BLaER1 (cell line): ENCODE measurements at regions not wholly inside any gene's neighbourhood (a gene's known extent, or its start where the extent isn't known, plus 50 kb on each side); places are given as distances from the start of the nearest gene placed in this dataset.
"Not testable (repeated sequence)": the region's sequence is repeated elsewhere in the genome, so short reads cannot be mapped to it uniquely, and the experiment has no call there.

Experiments used
- H3K27ac ChIP-seq: shearing (Covaris generic); formaldehyde crosslinking; 2 replicates; pipeline ENCODE4 v1.8.1; 2022
- H3K27me3 ChIP-seq: shearing (Covaris generic); formaldehyde crosslinking; 2 replicates; pipeline ENCODE4 v1.8.1; 2022
- H3K36me3 ChIP-seq: shearing (Covaris generic); formaldehyde crosslinking; 2 replicates; pipeline ENCODE4 v1.8.1; 2022
- H3K4me1 ChIP-seq: shearing (Covaris generic); formaldehyde crosslinking; 2 replicates; pipeline ENCODE4 v1.8.1; 2022
- H3K4me2 ChIP-seq: shearing (Covaris generic); formaldehyde crosslinking; 2 replicates; pipeline ENCODE4 v1.8.1; 2022
- H3K4me3 ChIP-seq: shearing (Covaris generic); formaldehyde crosslinking; 2 replicates; pipeline ENCODE4 v1.8.1; 2022
- H3K9ac ChIP-seq: shearing (Covaris generic); formaldehyde crosslinking; 2 replicates; pipeline ENCODE4 v1.8.1; 2022
- H3K9me3 ChIP-seq: shearing (Covaris generic); formaldehyde crosslinking; 2 replicates; pipeline ENCODE4 v1.8.1; 2022
- H4K20me1 ChIP-seq: shearing (Covaris generic); formaldehyde crosslinking; 2 replicates; pipeline ENCODE4 v1.8.1; 2022
- Cebpa-rat ChIP-seq: shearing (Covaris generic); IDR thresholded peaks from 2 replicates; pipeline ENCODE4 v1.8.1; 2022

GRCh38 chr11:12585861-12586260, 88.4 kb upstream of the TEAD1 start:
- Histone ChIP-seq H3K27me3 (no peaks in the 10 kb centered on the region), H3K9ac (no peak overlapping the region), H3K4me1 (no peaks in the 10 kb centered on the region), H3K9me3 (no peaks in the 10 kb centered on the region), H4K20me1 (no peaks in the 10 kb centered on the region), H3K27ac (no peak overlapping the region), H3K36me3 (no peaks in the 10 kb centered on the region), H3K4me3 (no peak overlapping the region), H3K4me2 (no peak overlapping the region)
- TF ChIP-seq Cebpa-rat = no peak

DNA sequence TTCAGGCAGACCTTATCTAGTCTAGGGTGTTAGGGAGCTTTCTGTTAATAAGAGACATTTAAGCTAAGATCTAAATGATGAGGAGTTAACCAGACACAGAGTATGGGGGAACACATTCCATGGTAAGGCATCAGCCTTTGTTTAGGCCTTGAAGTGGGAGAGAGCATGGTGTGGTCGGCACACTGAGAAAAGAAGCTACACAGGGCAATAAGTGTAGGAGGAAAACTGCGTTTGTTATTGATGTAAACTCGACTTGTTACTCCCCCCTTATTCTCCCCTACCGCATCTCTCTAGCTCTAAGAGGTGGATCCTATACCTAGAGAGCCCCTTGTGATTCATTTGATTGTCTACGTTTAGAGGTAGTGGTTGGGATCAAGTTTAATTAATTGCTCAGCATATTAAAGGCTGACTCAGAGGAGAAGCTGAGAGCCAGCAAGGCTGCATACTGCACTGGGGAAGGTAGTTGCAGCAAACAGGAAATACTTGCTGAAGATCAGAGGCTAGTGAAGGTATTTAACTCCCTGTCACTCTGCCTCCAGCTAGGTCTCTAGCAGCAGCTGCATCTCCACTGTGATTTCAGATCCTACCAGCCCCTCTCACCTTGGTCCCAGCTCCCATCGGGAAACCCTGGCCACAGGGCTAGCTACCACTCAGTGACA, 86.8 kb upstream of the TEAD1 start:
- no peaks in the 10 kb centered on the region for H3K9me3 ChIP-seq
- H3K36me3 ChIP-seq = no peaks in the 10 kb centered on the region
- H3K4me1 ChIP-seq = no peaks in the 10 kb centered on the region
- H3K27ac ChIP-seq = no peak overlapping the region
- H3K4me2 ChIP-seq = no peak overlapping the region
- no peak overlapping the region for H3K4me3 ChIP-seq
- no peak overlapping the region for H3K9ac ChIP-seq
- TF ChIP-seq Cebpa-rat = no peak
- no peaks in the 10 kb centered on the region for H3K27me3 ChIP-seq
- H4K20me1 ChIP-seq = no peaks in the 10 kb centered on the region

GRCh38 chr11:12591706-12592105, 82.5 kb upstream of the TEAD1 start:
- Histone ChIP-seq H3K27ac (no peak overlapping the region), H3K36me3 (no peaks in the 10 kb centered on the region), H3K4me3 (no peak overlapping the region), H4K20me1 (no peaks in the 10 kb centered on the region), H3K27me3 (no peaks in the 10 kb centered on the region), H3K4me1 (no peaks in the 10 kb centered on the region), H3K9me3 (no peaks in the 10 kb centered on the region), H3K4me2 (no peak overlapping the region), H3K9ac (no peak overlapping the region)
- TF ChIP-seq Cebpa-rat = no peak

GRCh38 chr11:12592283-12592682, 81.9 kb upstream of the TEAD1 start:
- Histone ChIP-seq H3K9ac (no peak overlapping the region), H3K4me2 (no peak overlapping the region), H3K4me1 (no peaks in the 10 kb centered on the region), H3K27ac (no peak overlapping the region), H3K4me3 (no peak overlapping the region), H3K36me3 (no peaks in the 10 kb centered on the region), H3K9me3 (no peaks in the 10 kb centered on the region), H3K27me3 (no peaks in the 10 kb centered on the region), H4K20me1 (no peaks in the 10 kb centered on the region)
- no peak for TF ChIP-seq Cebpa-rat

DNA sequence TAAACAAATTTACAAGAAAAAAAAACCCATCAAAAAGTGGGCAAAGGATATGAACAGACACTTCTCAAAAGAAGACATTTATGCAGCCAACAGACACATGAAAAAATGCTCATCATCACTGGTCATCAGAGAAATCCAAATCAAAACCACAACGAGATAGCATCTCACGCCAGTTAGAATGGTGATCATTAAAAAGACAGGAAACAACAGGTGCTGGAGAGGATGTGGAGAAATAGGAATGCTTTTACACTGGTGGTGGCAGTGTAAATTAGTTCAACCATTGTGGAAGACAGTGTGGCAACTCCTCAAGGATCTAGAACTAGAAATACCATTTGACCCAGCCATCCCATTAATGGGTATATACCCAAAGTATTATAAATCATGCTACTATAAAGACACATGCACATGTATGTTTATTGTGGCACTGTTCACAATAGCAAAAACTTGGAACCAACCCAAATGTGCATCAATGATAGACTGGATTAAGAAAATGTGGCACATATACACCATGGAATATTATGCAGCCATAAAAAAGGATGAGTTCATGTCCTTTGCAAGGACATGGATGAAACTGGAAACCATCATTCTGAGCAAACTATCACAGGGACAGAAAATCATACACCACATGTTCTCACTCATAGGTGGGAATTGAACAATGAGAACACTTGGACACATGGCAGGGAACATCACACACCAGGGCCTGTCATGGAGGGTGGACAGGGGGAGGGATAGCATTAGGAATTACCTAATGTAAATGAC, 79.0 kb upstream of the TEAD1 start:
- not testable (repeated sequence) for H3K27me3 ChIP-seq, H3K4me3 ChIP-seq, H3K36me3 ChIP-seq, H3K4me2 ChIP-seq, H3K9ac ChIP-seq, H3K9me3 ChIP-seq, H3K27ac ChIP-seq, H4K20me1 ChIP-seq
- H3K4me1 ChIP-seq = peaks cover 17% of the 10 kb centered on the region

GRCh38 chr11:12598330-12599256, 75.6 kb upstream of the TEAD1 start:
- Histone ChIP-seq H3K27ac (no peak overlapping the region), H3K9ac (no peak overlapping the region), H3K4me3 (no peak overlapping the region), H3K9me3 (no peaks in the 10 kb centered on the region), H3K4me1 (peaks cover 27% of the 10 kb centered on the region), H3K27me3 (no peaks in the 10 kb centered on the region), H3K36me3 (no peaks in the 10 kb centered on the region), H4K20me1 (no peaks in the 10 kb centered on the region), H3K4me2 (peak overlapping the region; percentile 41)
- TF ChIP-seq Cebpa-rat = no peak

- Histone ChIP-seq H3K9me3 (no peaks in the 10 kb centered on the region), H3K27ac (no peak overlapping the region), H3K4me2 (peak overlapping the region; percentile 41)
These were observed 74.6 kb upstream of the TEAD1 start for GRCh38 chr11:12599408-12600143.

GRCh38 chr11:12600829-12601228, 73.4 kb upstream of the TEAD1 start:
- H3K9ac ChIP-seq = no peak overlapping the region
- no peak overlapping the region for H3K4me3 ChIP-seq
- H3K4me2 ChIP-seq = no peak overlapping the region
- H3K27ac ChIP-seq = no peak overlapping the region
- no peak for TF ChIP-seq Cebpa-rat
- peaks cover 31% of the 10 kb centered on the region for H3K4me1 ChIP-seq
- H4K20me1 ChIP-seq = no peaks in the 10 kb centered on the region
- H3K27me3 ChIP-seq = no peaks in the 10 kb centered on the region
- no peaks in the 10 kb centered on the region for H3K36me3 ChIP-seq
- no peaks in the 10 kb centered on the region for H3K9me3 ChIP-seq

More at GRCh38 chr11:12599408-12600143, 74.6 kb upstream of the TEAD1 start:
- Histone ChIP-seq H3K27me3 (no peaks in the 10 kb centered on the region), H3K4me3 (no peak overlapping the region), H3K4me1 (peaks cover 31% of the 10 kb centered on the region), H4K20me1 (no peaks in the 10 kb centered on the region), H3K9ac (no peak overlapping the region), H3K36me3 (no peaks in the 10 kb centered on the region)
- TF ChIP-seq Cebpa-rat = no peak

DNA sequence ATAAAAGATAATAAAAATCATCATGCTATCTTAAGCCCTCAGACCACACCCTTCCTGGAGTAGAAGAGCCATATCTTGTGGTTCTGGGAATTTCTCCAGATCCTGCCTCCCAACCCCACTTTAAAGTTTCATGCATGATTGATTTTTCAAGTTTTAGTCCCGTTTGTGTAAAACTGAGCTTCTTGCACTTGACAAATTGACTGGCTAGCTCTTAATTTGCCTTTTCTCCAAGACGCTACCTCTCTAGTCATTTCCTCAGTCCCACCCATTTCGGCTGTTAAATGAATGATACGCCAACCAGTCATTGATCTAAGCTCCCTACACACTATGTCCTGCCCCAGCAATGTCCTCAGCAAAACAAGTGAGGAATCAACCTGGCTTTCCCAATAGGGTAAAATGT, 71.8 kb upstream of the TEAD1 start:
- H3K36me3 ChIP-seq = no peaks in the 10 kb centered on the region
- TF ChIP-seq Cebpa-rat = no peak
- H3K27me3 ChIP-seq = no peaks in the 10 kb centered on the region
- no peak overlapping the region for H3K4me3 ChIP-seq
- no peak overlapping the region for H3K27ac ChIP-seq
- no peaks in the 10 kb centered on the region for H4K20me1 ChIP-seq
- peaks cover 31% of the 10 kb centered on the region for H3K4me1 ChIP-seq
- H3K9ac ChIP-seq = no peak overlapping the region
- H3K4me2 ChIP-seq = no peak overlapping the region
- H3K9me3 ChIP-seq = no peaks in the 10 kb centered on the region
